Hindlimb muscle (tissue), 1 donor: ENCODE measurements at regions not wholly inside any gene's neighbourhood (a gene's known extent, or its start where the extent isn't known, plus 50 kb on each side); places are given as distances from the start of the nearest gene placed in this dataset.

Source experiments
- DNase-seq: peaks from one replicate; pipeline ENCODE4 v3.0.0-alpha.2; 2013

DNA sequence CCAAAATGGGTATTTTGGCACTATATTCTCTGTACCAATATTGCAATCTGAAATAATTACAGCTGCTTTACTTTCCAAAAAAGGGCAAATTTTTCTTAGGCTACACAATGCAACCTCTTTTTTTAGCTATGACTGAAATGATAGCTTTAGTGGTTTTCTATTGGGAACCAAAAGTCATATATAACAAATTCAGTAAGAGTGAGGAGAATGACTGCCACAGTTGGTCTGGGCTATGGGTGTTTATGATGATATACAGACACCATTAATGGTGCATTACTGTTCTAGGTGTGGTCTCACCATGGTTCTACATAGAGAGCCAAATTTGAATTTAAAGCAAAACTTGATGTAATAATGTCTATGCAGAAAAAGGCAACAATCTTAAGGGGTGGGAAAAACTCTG lies 72.3 kb upstream of the PTBP2 start:
- DNase-seq: no peak

DNA sequence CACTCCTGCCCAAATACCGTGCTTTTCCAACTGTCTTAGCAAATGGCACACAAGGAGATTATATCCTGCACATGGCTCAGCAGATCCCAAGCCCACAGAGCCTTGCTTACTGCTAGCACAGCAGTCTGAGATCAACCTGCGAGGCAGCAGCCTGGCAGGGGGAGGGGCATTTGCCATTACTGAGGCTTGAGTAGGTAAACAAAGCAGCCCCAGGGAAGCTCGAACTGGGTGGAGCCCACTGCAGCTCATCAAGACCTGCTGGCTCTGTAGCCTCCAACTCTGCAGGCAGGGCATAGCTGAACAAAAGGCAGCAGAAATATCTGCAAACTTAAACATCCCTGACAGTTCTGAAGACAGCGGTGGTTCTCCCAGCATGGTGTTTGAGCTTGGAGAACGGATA lies 70.1 kb upstream of the PTBP2 start:
- no peak for DNase-seq

DNA sequence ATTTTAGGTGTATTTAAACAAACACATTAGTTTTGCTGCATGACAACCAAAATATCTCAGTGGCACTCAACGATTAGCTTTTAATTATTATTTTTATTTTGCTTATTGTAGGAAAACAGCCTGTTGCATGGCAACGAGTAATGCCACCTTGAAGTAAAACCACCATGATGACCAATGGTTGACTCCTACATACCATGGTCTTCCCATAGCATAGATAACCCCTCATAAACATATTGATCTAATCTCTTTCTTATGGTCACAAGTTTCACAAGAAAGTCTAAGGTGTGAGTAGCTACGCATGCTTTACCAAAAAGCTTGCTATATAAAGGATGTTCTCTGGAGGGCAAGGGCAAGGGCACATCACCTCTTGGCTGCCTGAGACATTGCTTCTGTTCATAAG lies 61.5 kb upstream of the PTBP2 start:
- DNase-seq: no peak

DNA sequence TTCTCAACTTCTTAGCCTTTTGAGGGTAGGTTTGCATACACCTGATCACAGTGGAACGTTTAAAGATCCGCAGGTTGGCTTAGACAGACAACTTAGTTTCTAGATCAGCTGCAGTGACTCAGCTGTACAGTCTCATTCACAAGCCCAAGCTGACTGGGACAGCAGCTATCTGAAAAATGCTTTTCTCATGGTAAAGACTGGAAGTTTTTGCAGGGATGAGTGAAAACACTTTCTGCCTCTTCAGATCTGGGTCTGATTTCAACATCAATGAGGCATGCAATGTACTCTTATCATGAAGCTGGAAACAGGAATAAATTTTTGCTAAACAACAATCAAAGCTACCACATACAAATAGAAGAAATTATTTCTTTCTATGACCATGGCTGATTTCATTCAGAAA lies 61.1 kb upstream of the PTBP2 start:
- no peak for DNase-seq
